ENCODE measurements at regions not wholly inside any gene's neighbourhood (a gene's known extent, or its start where the extent isn't known, plus 50 kb on each side); places are given as distances from the start of the nearest gene placed in this dataset.

DNA sequence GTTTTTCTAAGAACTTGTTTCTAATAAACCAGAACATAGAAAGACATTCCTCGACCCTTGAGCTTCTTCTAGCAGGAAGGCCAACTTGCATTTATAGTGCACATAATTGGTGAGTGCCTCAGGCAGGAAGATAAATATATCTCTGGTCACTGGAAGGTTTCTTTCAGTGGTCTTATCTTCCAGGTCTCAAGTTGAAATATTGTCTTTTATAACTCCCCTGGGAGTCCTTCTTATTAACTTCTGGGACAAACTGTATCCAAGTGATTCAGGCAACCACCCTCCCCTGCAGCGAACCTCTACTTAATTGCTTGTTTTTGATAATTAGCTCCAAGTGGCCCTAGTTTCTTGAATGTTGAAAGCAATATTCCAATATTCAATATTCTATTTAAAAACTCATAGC lies 346.8 kb upstream of the GOLIM4 start:
- DNase-seq = no peak

- no peak for DNase-seq
Measured at GRCh38 chr3:168436245-168436724, 340.6 kb upstream of the GOLIM4 start.

GRCh38 chr3:168431491-168431890 lies 335.8 kb upstream of the GOLIM4 start:
- peak; percentile 37 for DNase-seq

DNA sequence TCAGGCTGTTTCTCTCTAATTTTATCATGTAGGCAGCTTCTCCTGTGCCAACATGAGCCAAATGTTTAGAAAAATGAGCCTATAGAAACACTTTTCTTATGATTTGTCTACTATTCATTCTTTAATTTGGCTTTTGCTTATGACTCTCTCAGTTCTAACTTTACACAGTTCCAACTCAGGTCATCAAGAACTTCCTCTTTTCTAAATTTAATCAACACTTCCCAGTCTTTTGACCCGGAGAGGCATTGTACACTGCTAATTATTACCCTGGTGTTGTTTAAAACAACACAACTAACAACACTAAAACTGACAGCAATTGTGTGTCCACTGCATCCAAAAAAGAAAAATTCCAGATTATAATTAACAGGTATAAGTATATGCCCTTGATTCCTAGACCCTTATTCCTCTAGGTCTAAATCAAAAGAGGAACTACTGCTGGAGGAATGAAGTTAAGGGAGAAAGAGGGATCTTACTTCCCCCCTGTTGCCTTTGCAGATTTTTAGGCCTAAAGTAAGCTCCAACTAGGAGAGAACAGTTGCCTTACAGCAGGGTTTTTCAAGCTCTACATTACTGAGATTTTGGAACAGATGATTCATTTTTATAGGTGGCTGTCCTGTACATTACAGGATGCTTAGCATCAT lies 332.2 kb upstream of the GOLIM4 start:
- DNase-seq = no peak

DNA sequence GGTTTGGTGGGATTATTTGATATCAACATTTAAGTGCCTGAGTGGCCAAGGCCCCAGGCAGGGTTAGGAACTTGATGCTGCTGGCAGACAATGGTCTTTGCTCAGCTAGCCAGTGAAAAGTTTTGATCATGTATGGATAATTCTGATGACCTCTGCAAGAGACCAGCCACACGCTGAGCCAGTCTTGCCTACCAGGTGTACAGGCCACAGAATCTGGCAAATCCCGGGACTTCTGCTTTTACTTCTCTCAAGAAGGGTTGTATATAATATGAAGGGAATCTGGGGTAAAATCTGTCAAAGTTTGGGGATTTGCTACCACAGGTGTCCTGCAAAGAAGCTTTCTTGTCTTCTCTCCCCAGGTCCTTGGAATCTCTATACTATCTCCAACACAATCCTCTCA lies 331.4 kb upstream of the GOLIM4 start:
- no peak for DNase-seq

- DNase-seq = peak; percentile 25
Measured at GRCh38 chr3:168425936-168426595, 330.3 kb upstream of the GOLIM4 start.

- DNase-seq = no peak
Measured at GRCh38 chr3:168424059-168424734, 328.5 kb upstream of the GOLIM4 start.

DNA sequence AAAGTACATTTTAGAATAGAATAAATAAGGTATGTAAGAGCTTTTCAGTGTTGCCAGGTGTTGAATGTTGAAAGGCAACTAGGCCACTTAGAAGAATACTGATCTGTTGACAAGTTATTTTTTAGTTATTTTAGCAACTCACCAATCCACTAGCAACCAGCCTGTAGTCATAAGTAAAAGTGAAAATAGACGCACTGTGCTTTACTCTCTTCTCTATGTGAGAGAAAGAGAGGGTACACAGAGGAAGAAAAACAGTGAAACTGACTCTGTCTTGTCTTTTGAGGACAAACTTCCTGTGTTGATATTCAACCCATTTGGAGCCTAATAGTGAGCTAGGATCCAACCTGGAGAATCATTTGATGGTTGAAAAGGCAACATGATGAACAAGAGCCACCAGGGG lies 327.1 kb upstream of the GOLIM4 start:
- DNase-seq = no peak

DNA sequence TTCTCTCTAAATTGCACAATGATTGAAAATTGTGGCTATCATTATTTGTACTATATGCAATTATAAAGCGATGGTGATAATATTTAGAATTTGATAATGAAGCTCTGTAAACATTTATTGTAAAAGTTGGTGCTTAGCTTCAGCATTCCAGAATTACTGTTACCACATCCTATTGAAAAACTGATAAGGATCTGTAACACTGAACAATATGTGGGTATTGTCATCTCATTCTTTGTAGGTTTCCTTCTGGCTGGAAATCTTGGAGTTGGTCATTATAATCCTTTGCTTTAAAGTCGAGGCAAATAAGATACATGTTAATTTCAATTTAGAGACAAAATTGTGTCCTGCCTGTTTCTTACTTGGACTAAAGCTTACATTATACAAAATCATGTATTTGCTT lies 323.4 kb upstream of the GOLIM4 start:
- DNase-seq = no peak

GRCh38 chr3:168417016-168417415 lies 321.3 kb upstream of the GOLIM4 start:
- DNase-seq = no peak

DNA sequence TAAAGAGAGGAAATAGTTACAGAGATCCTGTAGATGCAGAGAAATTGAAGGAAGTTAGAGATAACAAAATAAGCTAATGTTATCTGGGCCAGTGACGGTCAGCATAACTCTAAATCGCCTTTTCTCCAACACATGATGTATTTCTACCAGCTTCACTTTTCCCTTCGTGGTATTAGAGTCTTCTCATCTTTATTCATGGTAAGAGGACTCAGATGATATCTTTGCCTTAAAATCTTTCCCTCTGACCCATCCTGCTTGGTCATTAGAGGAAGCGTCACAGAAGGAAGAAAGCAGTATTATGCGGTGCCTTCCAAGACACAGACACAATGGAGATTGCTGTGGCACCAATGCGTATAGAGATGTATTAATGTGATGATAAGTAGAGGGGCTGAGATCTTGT lies 320.7 kb upstream of the GOLIM4 start:
- DNase-seq = no peak

- no peak for DNase-seq
Measured at GRCh38 chr3:168414149-168414548, 318.4 kb upstream of the GOLIM4 start.

DNA sequence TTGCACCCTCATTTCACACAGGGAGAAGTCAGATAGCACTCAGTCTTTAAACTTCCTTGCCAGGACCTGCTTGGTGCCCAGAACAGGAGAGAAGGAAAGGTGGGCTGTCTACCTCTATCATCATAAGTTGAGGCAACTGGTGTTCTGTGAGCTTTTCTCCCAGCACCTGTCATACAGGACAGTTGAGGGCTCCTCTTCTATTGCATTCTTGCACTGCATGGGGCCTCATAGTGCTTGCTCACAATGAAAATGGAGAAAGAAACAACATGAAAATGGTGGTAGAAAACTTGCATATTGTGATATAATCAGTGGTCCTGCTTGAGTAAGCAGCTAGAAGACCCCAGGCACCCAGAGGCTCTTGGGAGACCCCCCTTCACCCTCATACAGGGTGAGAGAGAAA lies 311.7 kb upstream of the GOLIM4 start:
- no peak for DNase-seq

DNA sequence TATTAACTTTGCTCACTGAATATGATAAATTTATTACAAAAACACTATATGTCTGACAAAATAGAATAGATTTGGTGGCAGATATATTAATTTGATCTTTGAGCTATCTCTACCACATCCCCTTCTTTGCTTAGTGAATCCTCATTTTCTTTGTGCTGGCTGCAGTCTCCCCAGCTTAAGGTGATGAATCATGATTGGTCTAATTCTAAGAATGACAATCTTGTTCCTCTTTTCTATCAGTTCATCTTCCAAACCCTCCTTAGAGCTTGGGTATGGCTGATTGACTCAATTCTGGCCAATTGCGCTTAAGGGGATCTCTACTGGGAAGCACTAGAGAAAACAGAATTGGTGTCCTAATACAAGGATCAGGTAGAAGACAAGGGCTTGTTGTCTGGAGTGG lies 309.6 kb upstream of the GOLIM4 start:
- no peak for DNase-seq

GRCh38 chr3:168398371-168399025 lies 302.8 kb upstream of the GOLIM4 start:
- peak; percentile 34 for DNase-seq

- DNase-seq = no peak
Measured at GRCh38 chr3:168396861-168397260, 301.1 kb upstream of the GOLIM4 start.

DNA sequence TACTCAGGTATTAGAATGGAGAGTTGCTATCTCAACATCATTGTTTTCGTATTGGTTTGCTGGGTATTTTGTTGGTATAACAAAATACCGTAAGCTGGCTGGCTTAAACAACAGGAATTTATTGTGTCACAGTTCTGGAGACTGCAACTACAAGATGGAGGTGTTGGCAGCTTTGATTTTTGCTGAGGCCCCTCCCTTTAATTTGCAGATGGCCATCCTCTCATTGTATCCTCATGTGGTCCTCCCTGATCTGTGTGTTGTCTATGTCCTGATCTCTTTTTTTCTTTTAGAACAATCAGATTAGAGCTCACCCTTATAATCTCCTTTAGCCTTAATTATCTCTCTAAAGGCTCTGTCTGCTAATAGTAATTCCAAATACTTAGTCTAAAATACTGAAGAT lies 299.8 kb upstream of the GOLIM4 start:
- no peak for DNase-seq

- DNase-seq = no peak
Measured at GRCh38 chr3:168394439-168394838, 298.7 kb upstream of the GOLIM4 start.

- DNase-seq = no peak
Measured at GRCh38 chr3:168386301-168386700, 290.6 kb upstream of the GOLIM4 start.

- DNase-seq = no peak
Measured at GRCh38 chr3:168384990-168385389, 289.3 kb upstream of the GOLIM4 start.

DNA sequence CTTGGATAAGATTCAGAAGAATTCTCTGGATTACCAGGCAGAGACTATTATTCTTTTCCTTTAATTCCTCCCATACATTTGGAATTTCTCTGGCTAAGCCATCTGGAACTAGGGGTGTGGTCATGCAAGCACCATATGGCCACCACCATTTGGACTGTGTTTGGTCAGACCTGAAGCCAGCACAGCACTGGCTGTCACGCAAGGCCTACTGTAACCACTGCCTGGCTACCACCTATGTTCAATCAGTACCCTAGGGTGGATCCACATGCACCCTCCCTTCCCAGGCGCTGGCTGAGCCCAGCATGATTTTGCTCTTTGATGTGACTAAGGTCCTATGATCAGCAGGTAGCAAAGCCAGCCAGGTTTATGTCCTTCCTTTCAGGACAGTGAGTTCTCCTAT lies 287.8 kb upstream of the GOLIM4 start:
- DNase-seq = no peak

GRCh38 chr3:168371846-168372245 lies 276.1 kb upstream of the GOLIM4 start:
- DNase-seq = no peak

GRCh38 chr3:168364967-168365366 lies 269.2 kb upstream of the GOLIM4 start:
- DNase-seq = no peak
